NOMO-1 treated with DMSO at 0.1 percent for 48 hours (cell line): ENCODE measurements at regions not wholly inside any gene's neighbourhood (a gene's known extent, or its start where the extent isn't known, plus 50 kb on each side); places are given as distances from the start of the nearest gene placed in this dataset.

Source experiments
- DNase-seq: peaks from one replicate; lab custom pipeline; 2025; ENCODE audit not compliant: unreplicated experiment; lab: John Stamatoyannopoulos, UW

- no peak for DNase-seq
These were observed 192.3 kb upstream of the GDNF start for GRCh38 chr5:38032149-38032548.

- DNase-seq: no peak
These were observed 191.5 kb upstream of the GDNF start for GRCh38 chr5:38031304-38031703.

GRCh38 chr5:38029397-38030065 is 189.7 kb upstream of the GDNF start:
- no peak for DNase-seq

GRCh38 chr5:38023799-38024198 is 184.0 kb upstream of the GDNF start:
- no peak for DNase-seq

- no peak for DNase-seq
These were observed 183.5 kb upstream of the GDNF start for GRCh38 chr5:38023371-38023770.

- DNase-seq: no peak
These were observed 182.8 kb upstream of the GDNF start for GRCh38 chr5:38022631-38023030.

- no peak for DNase-seq
These were observed 178.2 kb upstream of the GDNF start for GRCh38 chr5:38018016-38018415.

- no peak for DNase-seq
These were observed 173.3 kb upstream of the GDNF start for GRCh38 chr5:38013107-38013506.

- no peak for DNase-seq
These were observed 171.9 kb upstream of the GDNF start for GRCh38 chr5:38011668-38012188.

GRCh38 chr5:38009749-38010358 is 170.0 kb upstream of the GDNF start:
- DNase-seq: no peak

- no peak for DNase-seq
These were observed 168.4 kb upstream of the GDNF start for GRCh38 chr5:38008198-38008597.

GRCh38 chr5:37999593-37999992 is 159.8 kb upstream of the GDNF start:
- DNase-seq: no peak

GRCh38 chr5:37996918-37997317 is 157.1 kb upstream of the GDNF start:
- DNase-seq: no peak

GRCh38 chr5:37994729-37995128 is 154.9 kb upstream of the GDNF start:
- DNase-seq: no peak

- no peak for DNase-seq
These were observed 151.8 kb upstream of the GDNF start for GRCh38 chr5:37991301-37992299.

GRCh38 chr5:37989884-37990283 is 150.0 kb upstream of the GDNF start:
- no peak for DNase-seq

GRCh38 chr5:37988454-37989046 is 148.7 kb upstream of the GDNF start:
- no peak for DNase-seq

- no peak for DNase-seq
These were observed 144.5 kb upstream of the GDNF start for GRCh38 chr5:37984300-37984699.

GRCh38 chr5:37983463-37983862 is 143.6 kb upstream of the GDNF start:
- DNase-seq: no peak

- no peak for DNase-seq
These were observed 139.7 kb upstream of the GDNF start for GRCh38 chr5:37979559-37979958.

GRCh38 chr5:37975531-37975930 is 135.7 kb upstream of the GDNF start:
- no peak for DNase-seq
